Lung (tissue), 11 donors: ENCODE measurements at regions not wholly inside any gene's neighbourhood (a gene's known extent, or its start where the extent isn't known, plus 50 kb on each side); places are given as distances from the start of the nearest gene placed in this dataset.

ENCODE experiments used
- ATAC-seq: fragments of 200-7000 bp; cut with Tn5 transposase; one replicate; pipeline ENCODE4 v1.9.1; 2020; ENCODE audit warnings: moderate number of reproducible peaks; ENCODE audit not compliant: insufficient read depth, low FRiP score
- DNase-seq, 3 donors: peaks; one replicate each; pipeline ENCODE4 v3.0.0-alpha.2; 2013 to 2017
- H3K27ac ChIP-seq, 2 donors: one replicate each; pipeline ENCODE4 v1.5.1; 2013; ENCODE audit warnings: mild to moderate bottlenecking in 2 of 2, moderate library complexity in 2 of 2, control low read depth in 1 of 2, inconsistent platforms in 1 of 2, low read depth in 1 of 2, low read length in 1 of 2
- H3K27me3 ChIP-seq, 3 donors: one replicate each; pipeline ENCODE4 v1.5.1; 2013; ENCODE audit warnings: low read length in 2 of 3; ENCODE audit not compliant: control insufficient read depth in 3 of 3, insufficient read depth in 3 of 3
- H3K36me3 ChIP-seq, 4 donors: one replicate each; pipeline ENCODE4 v1.5.1; 2013; ENCODE audit warnings: low read length in 4 of 4, mild to moderate bottlenecking in 1 of 4, moderate library complexity in 1 of 4; ENCODE audit not compliant: control insufficient read depth in 4 of 4, insufficient read depth in 4 of 4
- H3K4me1 ChIP-seq, 5 donors: one replicate each; pipeline ENCODE4 v1.5.1; 2013; ENCODE audit warnings: low read length in 5 of 5, mild to moderate bottlenecking in 2 of 5, moderate library complexity in 1 of 5; ENCODE audit not compliant: control insufficient read depth in 5 of 5, insufficient read depth in 5 of 5
- H3K4me3 ChIP-seq: one replicate; pipeline ENCODE4 v1.5.1; 2013; ENCODE audit warnings: mild to moderate bottlenecking, control low read depth, moderate library complexity
- H3K9ac ChIP-seq, 2 donors: one replicate each; pipeline ENCODE4 v1.5.1; 2013; ENCODE audit warnings: low read length in 2 of 2, control low read depth in 1 of 2; ENCODE audit not compliant: insufficient read depth in 1 of 2
- H3K9me3 ChIP-seq, 4 donors: one replicate each; pipeline ENCODE4 v1.5.1; 2013; ENCODE audit warnings: low read length in 3 of 4, mild to moderate bottlenecking in 1 of 4, moderate library complexity in 1 of 4; ENCODE audit not compliant: control insufficient read depth in 4 of 4, insufficient read depth in 3 of 4
- CTCF ChIP-seq: IDR thresholded peaks from 2 replicates; pipeline ENCODE4 v1.5.1; 2012; ENCODE audit warnings: mild to moderate bottlenecking; ENCODE audit errors: control extremely low read depth, extremely low read depth
- WGBS, 2 donors: extraction: QIAGEN DNeasy Blood & Tissue Kit; methylation state at CpG; one replicate each; pipeline ENCODE4 v1.1.7; 2013; 5-methylcytosine and 5-hydroxymethylcytosine counted together
- donor health status: control.
- donor health status: control.
- donor health status: Bipolar disorder and iron deficiency.
- donor health status: healthy.
- donor health status: DM: yes; HTN: yes; CAD: no.

DNA sequence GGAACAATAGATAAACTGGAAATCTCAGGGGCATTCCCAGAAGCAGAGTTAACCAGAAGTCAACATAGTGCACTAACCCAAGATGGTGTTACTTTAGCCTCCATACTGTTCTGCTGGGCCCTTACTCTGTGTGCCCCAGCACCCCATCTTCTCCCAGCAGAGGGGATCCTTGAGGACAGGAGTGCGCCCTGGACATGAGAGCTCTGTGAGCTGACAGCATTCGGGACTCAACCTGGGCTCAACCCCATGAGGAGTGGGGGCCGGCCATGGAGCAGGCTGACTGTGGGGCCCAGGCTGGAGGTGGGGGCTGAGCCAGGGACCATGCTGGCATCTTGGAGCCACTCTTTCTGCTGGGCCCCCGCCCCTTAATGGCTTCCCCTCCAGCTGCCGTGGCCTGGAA is 156.3 kb upstream of the HS6ST1 start:
- no peaks in the 10 kb centered on the region for H3K36me3 ChIP-seq
- no peak for TF ChIP-seq CTCF
- no peak for ATAC-seq
- H3K4me1 ChIP-seq, result peaks cover 0 to 29% (median 15%) of the 10 kb centered on the region in 5 donors
- no peak overlapping the region for H3K27ac ChIP-seq
- H3K9ac ChIP-seq, result no peak overlapping the region
- H3K4me3 ChIP-seq, result no peak overlapping the region
- 74 to 86% methylated on average over 5 of the region's 5 CpGs for WGBS, 2 donors
- peak in 1 of 3 donors; percentile 7 for DNase-seq
- H3K27me3 ChIP-seq, result no peaks in the 10 kb centered on the region
- peaks cover 0 to 6% (median 1%) of the 10 kb centered on the region in 4 donors for H3K9me3 ChIP-seq

GRCh38 chr2:128475427-128476211 is 157.0 kb upstream of the HS6ST1 start:
- TF ChIP-seq CTCF, result no peak
- ATAC-seq (no peak), DNase-seq (peak in 1 of 3 donors; percentile 10)
- no peak overlapping the region for H3K9ac ChIP-seq
- H3K4me3 ChIP-seq, result no peak overlapping the region
- WGBS, 2 donors, result 88 to 90% methylated on average over 16 to 17 of the region's 17 CpGs
- H3K9me3 ChIP-seq, result peaks cover 0 to 2% (median 0%) of the 10 kb centered on the region in 4 donors
- H3K27me3 ChIP-seq, result no peaks in the 10 kb centered on the region
- peaks cover 0 to 29% (median 15%) of the 10 kb centered on the region in 5 donors for H3K4me1 ChIP-seq
- no peak overlapping the region for H3K27ac ChIP-seq
- H3K36me3 ChIP-seq, result no peaks in the 10 kb centered on the region

GRCh38 chr2:128477026-128477820 is 158.6 kb upstream of the HS6ST1 start:
- Histone ChIP-seq H3K36me3 (no peaks in the 10 kb centered on the region), H3K27ac (no peak overlapping the region), H3K27me3 (no peaks in the 10 kb centered on the region), H3K9me3 (peaks cover 0 to 3% (median 0%) of the 10 kb centered on the region in 4 donors), H3K4me1 (peaks cover 0 to 25% (median 15%) of the 10 kb centered on the region in 5 donors), H3K4me3 (no peak overlapping the region), H3K9ac (no peak overlapping the region)
- DNase-seq (peak in 1 of 3 donors; percentile 10), ATAC-seq (no peak)
- TF ChIP-seq CTCF, result no peak
- 93 to 96% methylated on average over 12 of the region's 12 CpGs for WGBS, 2 donors
